ENCODE measurements at regions not wholly inside any gene's neighbourhood (a gene's known extent, or its start where the extent isn't known, plus 50 kb on each side); places are given as distances from the start of the nearest gene placed in this dataset.

- Histone ChIP-seq H3K27ac (no peak overlapping the region), H3K9me3 (no peaks in the 10 kb centered on the region), H3K36me3 (no peaks in the 10 kb centered on the region), H3K4me3 (no peak overlapping the region), H3K27me3 (no peaks in the 10 kb centered on the region), H3K4me1 (no peaks in the 10 kb centered on the region)
- no peak for ATAC-seq (ENCODE audit: low FRiP score in 2 of 2)
- DNase-seq = peak in 1 of 2 donors; percentile 4
- WGBS, 2 donors = 91 to 96% methylated on average over 7 to 8 of the region's 8 CpGs
- TF ChIP-seq CTCF (IDR thresholded peaks at IDR 0.05) (no peak), POLR2A (IDR thresholded peaks at IDR 0.05) (no peak), EP300 (IDR thresholded peaks at IDR 0.05) (no peak)
Observed at GRCh38 chr10:61186408-61186807, 242.4 kb upstream of the RHOBTB1 start.

DNA sequence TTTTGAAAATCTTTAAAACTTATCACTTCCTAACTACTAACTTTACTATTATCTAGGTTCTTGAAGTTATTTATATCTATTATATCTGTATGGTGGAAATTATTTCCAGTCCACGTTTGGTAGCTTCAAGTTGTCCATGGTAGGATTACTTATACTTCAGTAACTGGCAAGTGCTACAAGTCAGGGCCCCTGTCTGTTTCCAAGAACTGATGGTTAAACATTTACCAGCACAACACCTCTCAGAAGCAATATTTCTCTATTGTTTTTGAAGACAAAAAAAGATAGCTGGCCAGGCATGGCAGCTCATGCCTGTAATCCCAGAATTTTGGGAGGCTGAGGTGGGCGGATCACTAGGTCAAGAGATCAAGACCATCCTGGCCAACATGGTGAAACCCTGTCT, 240.4 kb upstream of the RHOBTB1 start:
- no peaks in the 10 kb centered on the region for H3K9me3 ChIP-seq
- no peak for DNase-seq

GRCh38 chr10:61183967-61184366, 240.0 kb upstream of the RHOBTB1 start:
- ATAC-seq (ENCODE audit: low FRiP score in 2 of 2) = no peak

More for the DNA sequence above, 240.4 kb upstream of the RHOBTB1 start:
- H3K4me3 ChIP-seq = no peak overlapping the region
- no peak for ATAC-seq (ENCODE audit: low FRiP score in 2 of 2)
- no peaks in the 10 kb centered on the region for H3K4me1 ChIP-seq
- H3K27me3 ChIP-seq = no peaks in the 10 kb centered on the region
- TF ChIP-seq POLR2A (IDR thresholded peaks at IDR 0.05) = no peak
- TF ChIP-seq POLR2AphosphoS5 (IDR thresholded peaks at IDR 0.05) = no peak
- TF ChIP-seq CTCF (IDR thresholded peaks at IDR 0.05) = no peak
- TF ChIP-seq EP300 (IDR thresholded peaks at IDR 0.05) = no peak
- no peak overlapping the region for H3K27ac ChIP-seq
- no peaks in the 10 kb centered on the region for H3K36me3 ChIP-seq
- WGBS, 2 donors = 88 to 89% methylated on average over 2 of the region's 2 CpGs

GRCh38 chr10:61181832-61182231, 237.8 kb upstream of the RHOBTB1 start:
- TF ChIP-seq EP300 (IDR thresholded peaks at IDR 0.05) = no peak
- no peak for TF ChIP-seq POLR2AphosphoS5 (IDR thresholded peaks at IDR 0.05)
- TF ChIP-seq POLR2A (IDR thresholded peaks at IDR 0.05) = no peak
- TF ChIP-seq CTCF (IDR thresholded peaks at IDR 0.05) = no peak
- 86% methylated on average over 3 of the region's 3 CpGs for WGBS, 2 donors
- no peaks in the 10 kb centered on the region for H3K27me3 ChIP-seq

More at GRCh38 chr10:61183967-61184366, 240.0 kb upstream of the RHOBTB1 start:
- TF ChIP-seq POLR2A (IDR thresholded peaks at IDR 0.05) = no peak
- no peak for TF ChIP-seq EP300 (IDR thresholded peaks at IDR 0.05)
- TF ChIP-seq CTCF (IDR thresholded peaks at IDR 0.05) = no peak
- no peak for TF ChIP-seq POLR2AphosphoS5 (IDR thresholded peaks at IDR 0.05)
- no peaks in the 10 kb centered on the region for H3K36me3 ChIP-seq
- H3K27me3 ChIP-seq = no peaks in the 10 kb centered on the region
- no peaks in the 10 kb centered on the region for H3K9me3 ChIP-seq
- H3K4me3 ChIP-seq = no peak overlapping the region
- WGBS, 2 donors = 76 to 85% methylated on average over 1 of the region's 1 CpG
- no peak overlapping the region for H3K27ac ChIP-seq
- H3K4me1 ChIP-seq = no peaks in the 10 kb centered on the region
- no peak for DNase-seq

DNA sequence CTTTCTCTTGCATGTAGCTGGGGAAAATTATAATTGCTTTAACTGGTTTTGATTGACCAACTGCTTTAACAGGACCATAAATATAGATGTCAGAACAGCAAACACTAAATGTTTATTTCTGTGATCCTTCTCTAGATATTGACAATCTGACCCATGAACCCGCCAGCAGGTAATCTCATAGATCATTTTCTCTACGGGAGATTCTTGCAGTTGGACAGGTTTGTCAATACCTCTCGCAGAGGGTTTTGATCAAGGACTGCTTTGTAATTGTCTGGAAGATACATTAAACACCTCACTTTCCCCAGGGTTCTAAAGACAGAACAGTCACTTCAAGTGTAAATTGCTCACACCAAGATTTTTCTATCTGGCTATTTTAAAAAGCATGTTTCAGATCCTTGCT, 235.8 kb upstream of the RHOBTB1 start:
- Histone ChIP-seq H3K27me3 (no peaks in the 10 kb centered on the region), H3K9me3 (no peaks in the 10 kb centered on the region), H3K36me3 (no peaks in the 10 kb centered on the region), H3K4me1 (peaks cover 0 to 6% (median 0%) of the 10 kb centered on the region in 4 donors), H3K27ac (no peak overlapping the region), H3K4me3 (no peak overlapping the region)
- DNase-seq = no peak
- 75 to 89% methylated on average over 3 of the region's 3 CpGs for WGBS, 2 donors
- no peak for TF ChIP-seq POLR2A (IDR thresholded peaks at IDR 0.05)
- no peak for TF ChIP-seq POLR2AphosphoS5 (IDR thresholded peaks at IDR 0.05)
- TF ChIP-seq CTCF (IDR thresholded peaks at IDR 0.05) = no peak
- TF ChIP-seq EP300 (IDR thresholded peaks at IDR 0.05) = no peak
- no peak for ATAC-seq (ENCODE audit: low FRiP score in 2 of 2)

More at GRCh38 chr10:61181832-61182231, 237.8 kb upstream of the RHOBTB1 start:
- DNase-seq = no peak
- no peak overlapping the region for H3K4me3 ChIP-seq
- H3K27ac ChIP-seq = no peak overlapping the region
- peaks cover 0 to 2% (median 0%) of the 10 kb centered on the region in 4 donors for H3K4me1 ChIP-seq
- H3K9me3 ChIP-seq = no peaks in the 10 kb centered on the region
- ATAC-seq (ENCODE audit: low FRiP score in 2 of 2) = no peak
- no peaks in the 10 kb centered on the region for H3K36me3 ChIP-seq
